ENCODE measurements at regions not wholly inside any gene's neighbourhood (a gene's known extent, or its start where the extent isn't known, plus 50 kb on each side); places are given as distances from the start of the nearest gene placed in this dataset.

GRCh38 chr4:135744928-135745327 is 1543.3 kb upstream of the PABPC4L start:
- H3K4me2 ChIP-seq (replicated peaks; ENCODE audit: extremely low read depth, low read length, poor library complexity, severe bottlenecking), result no peak overlapping the region
- no peak overlapping the region for H2AFZ ChIP-seq (ENCODE audit: insufficient read depth, low read depth, low read length, poor library complexity, severe bottlenecking)
- no peak overlapping the region for H3K27ac ChIP-seq (ENCODE audit: low read depth in 1 of 2, low read length in 2 of 2)
- Mint-ChIP-seq H3K27me3 (ENCODE audit: low read depth in 3 of 3) (no peaks in the 10 kb centered on the region), H3K4me3 (no peak overlapping the region), H3K4me1 (no peaks in the 10 kb centered on the region), H3K36me3 (no peaks in the 10 kb centered on the region), H3K9me3 (peaks cover 0 to 4% (median 3%) of the 10 kb centered on the region in 7 donors), H3K27ac (no peak overlapping the region)
- no peak for DNase-seq
- H3K9me3 ChIP-seq (replicated peaks in 1 of 2; ENCODE audit: control insufficient read depth in 1 of 2, insufficient read depth in 1 of 2, low read length in 2 of 2), result peaks cover 0 to 3% of the 10 kb centered on the region in 2 donors
- no peaks in the 10 kb centered on the region for H3K4me1 ChIP-seq (ENCODE audit: control insufficient read depth in 1 of 2, insufficient read depth in 2 of 2, low read length in 2 of 2)
- no peaks in the 10 kb centered on the region for H3K27me3 ChIP-seq (ENCODE audit: control insufficient read depth in 2 of 2, insufficient read depth in 2 of 2, low read length in 2 of 2)
- intact Hi-C loops (cut with micrococcal nuclease), result no loop called here
- no peaks in the 10 kb centered on the region for H4K20me1 ChIP-seq (ENCODE audit: insufficient read depth, low read length)
- H3K4me3 ChIP-seq (replicated peaks in 1 of 3; ENCODE audit: low read depth in 2 of 3, low read length in 3 of 3), result no peak overlapping the region
- H3K79me2 ChIP-seq (ENCODE audit: insufficient read depth, low read length), result no peaks in the 10 kb centered on the region
- no CpG with 5 or more reads among the region's 1 CpG for WGBS (ENCODE audit: insufficient coverage)
- H3K36me3 ChIP-seq (replicated peaks in 1 of 2; ENCODE audit: control insufficient read depth in 1 of 2, insufficient read depth in 2 of 2, low read length in 2 of 2), result no peaks in the 10 kb centered on the region
- TF ChIP-seq CTCF (IDR thresholded peaks at IDR 0.05), result no peak
- no peak overlapping the region for H3K9ac ChIP-seq (ENCODE audit: insufficient read depth, low read length, poor library complexity, severe bottlenecking)

GRCh38 chr4:135741583-135741982 is 1540.0 kb upstream of the PABPC4L start:
- H3K4me1 ChIP-seq (ENCODE audit: control insufficient read depth in 1 of 2, insufficient read depth in 2 of 2, low read length in 2 of 2), result no peaks in the 10 kb centered on the region
- H3K4me2 ChIP-seq (replicated peaks; ENCODE audit: extremely low read depth, low read length, poor library complexity, severe bottlenecking), result no peak overlapping the region
- peaks cover 0 to 3% of the 10 kb centered on the region in 2 donors for H3K9me3 ChIP-seq (replicated peaks in 1 of 2; ENCODE audit: control insufficient read depth in 1 of 2, insufficient read depth in 1 of 2, low read length in 2 of 2)
- H4K20me1 ChIP-seq (ENCODE audit: insufficient read depth, low read length), result no peaks in the 10 kb centered on the region
- H2AFZ ChIP-seq (ENCODE audit: insufficient read depth, low read depth, low read length, poor library complexity, severe bottlenecking), result no peak overlapping the region
- TF ChIP-seq CTCF (IDR thresholded peaks at IDR 0.05), result no peak
- intact Hi-C loops (cut with micrococcal nuclease), result no loop called here
- Mint-ChIP-seq H3K4me3 (no peak overlapping the region), H3K27me3 (ENCODE audit: low read depth in 3 of 3) (no peaks in the 10 kb centered on the region), H3K4me1 (no peaks in the 10 kb centered on the region), H3K27ac (no peak overlapping the region), H3K36me3 (no peaks in the 10 kb centered on the region), H3K9me3 (peaks cover 0 to 3% (median 0%) of the 10 kb centered on the region in 7 donors)
- no peak overlapping the region for H3K9ac ChIP-seq (ENCODE audit: insufficient read depth, low read length, poor library complexity, severe bottlenecking)
- no CpG with 5 or more reads among the region's 5 CpGs for WGBS (ENCODE audit: insufficient coverage)
- H3K4me3 ChIP-seq (replicated peaks in 1 of 3; ENCODE audit: low read depth in 2 of 3, low read length in 3 of 3), result no peak overlapping the region
- H3K79me2 ChIP-seq (ENCODE audit: insufficient read depth, low read length), result no peaks in the 10 kb centered on the region
- no peak for DNase-seq
- H3K36me3 ChIP-seq (replicated peaks in 1 of 2; ENCODE audit: control insufficient read depth in 1 of 2, insufficient read depth in 2 of 2, low read length in 2 of 2), result no peaks in the 10 kb centered on the region
- no peak overlapping the region for H3K27ac ChIP-seq (ENCODE audit: low read depth in 1 of 2, low read length in 2 of 2)
- no peaks in the 10 kb centered on the region for H3K27me3 ChIP-seq (ENCODE audit: control insufficient read depth in 2 of 2, insufficient read depth in 2 of 2, low read length in 2 of 2)
